Left kidney (tissue), 1 donor: ENCODE measurements at regions not wholly inside any gene's neighbourhood (a gene's known extent, or its start where the extent isn't known, plus 50 kb on each side); places are given as distances from the start of the nearest gene placed in this dataset.
"Not testable (repeated sequence)": the region's sequence is repeated elsewhere in the genome, so short reads cannot be mapped to it uniquely, and the experiment has no call there.

Experiments used
- DNase-seq: peaks from one replicate; pipeline ENCODE4 v3.0.0-alpha.2; 2013

DNA sequence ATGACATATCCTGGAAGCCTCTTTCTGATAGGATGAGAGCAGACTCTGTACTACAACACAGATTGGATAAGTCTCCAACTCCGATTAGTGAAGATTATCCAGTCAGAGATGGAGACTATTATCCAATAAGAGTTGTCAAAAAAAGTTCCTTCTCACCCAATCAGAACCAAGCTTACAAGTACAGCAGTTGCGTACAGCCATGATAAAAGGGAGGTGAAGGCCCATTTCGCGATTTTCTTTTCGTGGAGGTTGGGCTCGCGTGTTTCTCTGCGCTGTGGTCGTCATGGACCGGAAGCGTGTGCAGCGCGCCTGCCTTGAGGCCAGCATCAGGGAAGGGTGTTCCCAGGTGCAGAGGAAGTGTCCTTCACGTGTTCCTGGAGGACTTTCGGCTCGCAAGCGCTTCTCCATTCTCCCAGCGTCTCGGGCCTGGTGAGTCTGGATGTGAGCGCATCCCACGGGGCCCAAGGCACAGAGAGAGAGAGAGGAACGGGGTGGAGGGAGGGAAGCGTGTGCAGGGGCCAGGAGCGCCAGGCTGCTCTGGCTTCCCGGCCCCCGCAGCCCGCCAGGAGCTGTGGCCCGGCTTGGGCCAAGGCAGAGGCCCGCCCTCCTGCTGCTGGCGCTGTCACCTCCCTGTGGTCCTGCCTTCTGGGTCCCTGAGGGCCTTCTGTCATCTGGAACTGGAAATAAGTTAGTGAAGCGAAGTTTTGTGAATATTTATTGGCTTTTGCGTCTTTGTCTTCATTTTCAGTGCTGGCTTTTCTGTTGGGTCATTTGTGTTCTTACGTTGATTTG is 53.9 kb downstream of the CDRT15L2 start:
- not testable (repeated sequence) for DNase-seq

DNA sequence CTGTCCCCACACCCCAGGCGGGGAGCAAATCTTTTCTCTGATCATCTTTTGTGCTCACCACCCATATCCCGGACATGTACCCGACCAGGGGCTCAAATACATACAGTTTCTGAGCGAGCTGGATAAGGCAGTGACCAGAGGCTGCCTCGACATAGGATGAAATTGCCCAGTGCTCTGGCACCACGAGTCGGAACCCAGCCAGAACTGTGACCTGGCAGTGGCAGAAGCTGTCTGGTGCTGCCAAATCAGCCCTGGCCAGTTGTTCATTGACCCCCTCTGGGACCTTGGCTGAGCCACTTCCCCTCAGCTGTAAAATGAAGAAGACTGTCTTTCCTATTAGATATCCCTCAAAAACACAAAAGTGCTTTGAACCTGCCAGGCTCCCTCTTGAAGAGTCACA is 60.6 kb downstream of the CDRT15L2 start:
- not testable (repeated sequence) for DNase-seq

- not testable (repeated sequence) for DNase-seq
Measured at GRCh38 chr17:20646661-20647272, 67.2 kb downstream of the CDRT15L2 start.

- not testable (repeated sequence) for DNase-seq
Measured at GRCh38 chr17:20649097-20649767, 69.7 kb downstream of the CDRT15L2 start.

- not testable (repeated sequence) for DNase-seq
Measured at GRCh38 chr17:20651022-20651421, 71.5 kb downstream of the CDRT15L2 start.

DNA sequence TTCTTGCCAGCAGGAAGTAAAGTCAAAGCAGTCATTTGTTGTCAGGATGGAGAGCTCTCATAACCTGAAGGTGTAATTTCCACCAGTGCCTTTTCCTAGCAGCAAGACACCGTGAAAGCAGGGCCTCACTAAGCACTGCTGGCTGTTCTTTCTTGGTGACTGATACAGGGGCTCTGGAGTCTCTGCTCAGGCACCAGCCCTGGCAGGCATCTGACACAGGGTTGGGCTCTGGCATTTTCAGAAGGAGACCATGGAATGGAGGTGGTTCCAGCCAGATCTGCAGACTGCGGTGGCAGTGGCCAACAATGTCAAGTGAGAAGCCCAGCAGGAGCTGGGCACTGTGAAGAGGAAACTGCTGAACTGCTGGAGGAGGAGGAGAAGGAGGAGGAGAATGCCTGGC is 72.2 kb downstream of the CDRT15L2 start:
- not testable (repeated sequence) for DNase-seq

DNA sequence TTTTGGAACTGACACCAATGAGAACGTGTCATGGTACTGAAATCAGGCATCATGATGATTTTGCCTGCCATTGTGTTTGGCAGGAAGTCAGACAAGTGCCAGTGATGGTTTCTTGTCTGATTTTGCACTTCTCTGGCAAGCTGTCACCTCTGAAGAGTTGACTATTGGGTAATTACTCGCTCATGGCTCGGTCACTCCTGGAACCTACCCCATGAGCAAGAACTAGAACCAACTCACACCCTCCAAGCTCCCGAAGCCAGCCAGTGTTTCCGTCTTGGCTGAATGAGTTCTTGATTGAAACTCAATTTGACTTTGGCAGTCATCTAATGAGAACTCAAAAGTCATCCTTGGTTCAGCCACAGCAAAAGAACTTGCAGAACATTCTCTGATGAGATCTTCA is 73.9 kb downstream of the CDRT15L2 start:
- DNase-seq: not testable (repeated sequence)

- not testable (repeated sequence) for DNase-seq
Measured at GRCh38 chr17:20654114-20654513, 74.6 kb downstream of the CDRT15L2 start.

DNA sequence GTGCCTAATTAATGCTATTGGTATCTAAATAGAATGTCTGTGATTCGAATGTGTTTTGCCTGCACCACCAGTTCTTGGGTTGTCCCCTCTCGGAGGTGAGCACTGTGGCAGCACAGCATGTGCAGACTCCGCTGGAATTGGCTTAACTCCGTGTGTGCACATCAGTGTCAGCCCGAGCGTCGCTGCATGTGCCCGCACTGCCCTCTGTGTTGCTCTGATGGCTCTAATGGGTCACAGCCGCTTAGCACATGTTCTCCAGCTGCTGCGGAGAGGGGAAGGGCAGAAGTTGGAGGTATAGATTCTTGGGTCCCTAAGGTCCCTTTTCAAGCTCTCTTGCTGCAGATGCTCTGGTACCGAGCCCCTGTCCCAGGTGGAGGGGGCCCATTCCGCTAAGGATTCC is 75.1 kb downstream of the CDRT15L2 start:
- not testable (repeated sequence) for DNase-seq

GRCh38 chr17:20665103-20665955 is 85.8 kb downstream of the CDRT15L2 start:
- not testable (repeated sequence) for DNase-seq

DNA sequence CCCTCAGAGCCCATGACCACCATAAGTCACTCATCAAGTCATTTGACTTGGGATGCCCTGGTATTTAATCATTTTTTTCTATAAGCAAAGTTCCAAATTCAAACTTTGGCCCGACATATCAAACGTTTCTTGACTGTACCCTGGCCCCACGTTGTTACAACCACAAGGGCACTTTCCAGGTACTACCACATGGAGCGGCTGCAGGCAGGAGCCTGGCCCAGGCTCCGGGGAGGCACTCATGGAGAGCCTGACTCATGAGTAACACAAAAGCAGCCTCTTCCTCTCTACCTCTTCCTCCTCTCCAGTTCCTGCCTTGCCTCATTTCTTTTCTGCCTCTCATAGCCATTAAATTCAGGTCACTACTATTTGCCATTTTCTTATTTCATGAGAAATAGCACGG is 87.2 kb downstream of the CDRT15L2 start:
- DNase-seq: not testable (repeated sequence)

GRCh38 chr17:20667712-20668111 is 88.2 kb downstream of the CDRT15L2 start:
- DNase-seq: not testable (repeated sequence)

DNA sequence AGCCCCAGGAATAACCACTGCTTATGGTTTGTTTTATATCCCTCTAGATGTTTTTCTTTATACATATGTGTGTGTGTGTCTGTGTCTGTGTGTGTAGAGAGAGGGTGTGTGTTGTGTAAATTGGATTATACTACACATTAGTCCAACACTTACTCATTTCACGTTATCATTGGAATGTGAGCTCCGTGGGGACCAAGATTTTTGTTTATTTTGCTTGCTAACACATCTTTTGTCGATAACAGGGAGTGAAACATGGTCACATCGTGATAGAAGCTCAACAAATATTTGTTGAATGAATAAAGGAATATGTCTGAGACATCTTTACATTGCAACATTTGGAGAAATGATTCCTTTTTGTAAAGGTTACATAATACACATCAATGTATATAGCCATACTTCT is 88.8 kb downstream of the CDRT15L2 start:
- DNase-seq: not testable (repeated sequence)

- DNase-seq: not testable (repeated sequence)
Measured at GRCh38 chr17:20668868-20669267, 89.3 kb downstream of the CDRT15L2 start.

GRCh38 chr17:20670506-20670905 is 91.0 kb downstream of the CDRT15L2 start:
- DNase-seq: not testable (repeated sequence)

DNA sequence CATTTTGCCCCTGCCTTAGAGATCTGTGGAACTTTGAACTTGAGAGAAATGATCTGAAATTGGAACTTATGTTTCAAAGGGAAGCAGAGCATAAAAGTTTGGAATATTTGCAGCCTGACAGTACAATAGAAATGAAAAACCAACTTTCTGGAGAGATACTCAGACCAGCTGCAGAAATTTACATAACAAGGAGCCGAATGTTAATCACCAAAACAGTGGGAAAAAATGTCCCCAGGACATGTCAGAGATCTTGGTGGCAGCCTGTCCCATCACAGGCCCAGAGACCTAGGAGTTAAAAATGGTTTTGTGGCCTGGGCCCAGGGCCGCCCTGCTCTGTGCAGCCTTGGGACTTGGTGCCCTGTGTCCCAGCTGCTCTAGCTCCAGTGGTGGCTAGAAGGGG is 94.8 kb downstream of the CDRT15L2 start:
- not testable (repeated sequence) for DNase-seq

GRCh38 chr17:20675707-20676106 is 96.2 kb downstream of the CDRT15L2 start:
- DNase-seq: not testable (repeated sequence)

DNA sequence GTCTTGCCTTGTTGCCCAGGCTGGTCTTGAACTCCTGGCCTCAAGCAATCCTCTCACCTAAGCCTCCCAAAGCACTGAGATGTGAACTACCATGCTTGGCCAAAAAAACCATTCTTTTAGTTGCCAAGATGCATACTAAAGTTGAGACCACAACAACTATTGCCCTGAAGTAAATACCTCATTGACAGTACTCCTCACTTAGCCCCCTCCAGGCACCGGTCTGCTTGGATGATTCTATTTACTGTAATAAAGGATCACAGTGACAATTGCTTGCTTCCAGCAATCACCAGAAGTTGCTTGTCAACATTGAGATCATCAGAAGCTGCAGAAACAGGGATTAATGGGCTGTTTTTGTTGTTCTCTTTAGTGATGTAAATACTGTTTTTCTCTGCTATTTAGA is 97.1 kb downstream of the CDRT15L2 start:
- not testable (repeated sequence) for DNase-seq

DNA sequence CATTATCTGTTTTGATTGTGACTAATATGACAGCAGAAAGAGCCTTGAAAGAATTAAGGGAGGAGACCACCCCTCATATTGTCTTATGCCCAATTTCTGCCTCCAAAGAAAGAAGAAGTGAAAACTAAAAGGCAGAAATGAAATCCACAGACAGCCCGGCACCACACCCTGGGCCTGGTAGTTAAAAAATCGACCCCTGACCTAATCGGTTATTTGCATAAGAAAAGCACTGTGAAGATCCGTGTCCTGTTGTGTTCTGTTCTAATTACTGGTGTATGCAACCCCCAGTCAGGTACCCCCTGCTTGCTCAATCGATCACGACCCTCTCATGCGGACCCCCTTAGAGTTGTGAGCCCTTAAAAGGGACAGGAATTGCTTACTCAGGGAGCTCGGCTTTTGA is 97.9 kb downstream of the CDRT15L2 start:
- not testable (repeated sequence) for DNase-seq

DNA sequence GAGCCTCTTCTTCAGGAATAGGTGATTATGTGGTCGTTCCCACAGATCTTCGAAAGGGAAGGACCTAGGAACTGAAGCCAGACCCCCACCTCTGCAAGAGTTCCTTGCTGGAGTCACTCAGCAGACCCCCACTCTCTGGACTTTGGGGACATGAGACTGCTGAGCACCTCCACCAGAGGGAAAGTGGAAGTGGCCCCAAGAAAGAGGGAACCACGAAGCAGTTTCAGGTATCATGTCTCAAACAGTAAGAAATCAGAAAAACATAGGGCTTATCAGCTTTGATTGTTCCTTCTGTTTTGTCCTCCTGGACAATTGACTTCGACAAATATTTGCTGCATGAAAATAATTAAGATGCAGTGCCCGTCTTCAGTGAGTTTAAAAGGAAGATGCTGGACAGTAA is 98.9 kb downstream of the CDRT15L2 start:
- not testable (repeated sequence) for DNase-seq

DNA sequence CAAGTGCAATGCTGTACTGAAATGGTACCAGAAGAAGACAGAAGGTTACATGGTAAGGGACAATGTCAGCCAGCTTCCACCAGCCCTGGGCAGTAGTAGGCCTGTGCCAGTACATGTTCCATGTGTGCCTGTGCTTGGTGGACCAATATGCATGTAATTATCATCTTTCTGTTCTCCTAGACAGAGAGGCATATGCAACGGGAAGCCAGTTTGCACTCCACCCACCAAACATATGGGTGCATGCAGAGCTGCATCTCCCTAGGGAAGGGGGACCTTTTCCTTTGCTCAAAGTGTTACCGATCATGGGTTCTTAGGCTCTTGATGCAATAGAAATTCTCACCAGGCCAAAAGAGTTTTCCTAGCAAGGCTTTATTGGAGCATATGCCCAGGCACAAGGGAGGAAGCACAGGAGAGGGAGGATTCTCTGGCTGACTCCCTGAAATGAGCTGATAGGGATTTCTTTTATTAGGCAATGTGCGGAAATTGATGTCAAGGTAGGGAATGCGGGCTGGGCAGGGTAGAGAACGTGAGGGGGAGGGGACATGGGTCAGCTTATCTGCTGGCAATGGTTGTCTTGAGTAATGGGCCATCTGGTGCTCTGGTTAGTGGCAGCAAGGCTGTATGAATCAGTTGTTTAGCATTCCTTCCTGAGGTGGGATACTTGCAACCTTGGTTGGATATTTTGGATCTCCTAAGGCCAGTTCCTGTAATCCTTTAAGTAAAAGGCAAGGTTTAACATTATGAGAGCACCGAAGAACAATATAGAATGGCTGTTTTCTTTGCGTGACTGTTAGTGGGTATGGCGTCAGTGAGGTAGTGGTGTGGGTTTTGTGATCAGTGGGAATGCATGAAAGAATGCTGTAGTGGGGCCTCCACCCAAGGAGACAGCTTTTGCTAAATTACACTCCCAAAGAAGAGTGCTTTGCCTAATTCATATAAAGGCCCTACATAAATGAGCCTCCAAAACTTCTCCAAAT is 102.5 kb downstream of the CDRT15L2 start:
- not testable (repeated sequence) for DNase-seq
